GM21576 (cell line): ENCODE measurements at regions not wholly inside any gene's neighbourhood (a gene's known extent, or its start where the extent isn't known, plus 50 kb on each side); places are given as distances from the start of the nearest gene placed in this dataset.

ENCODE experiments used
- ATAC-seq: cut with Tn5 transposase; IDR thresholded peaks from one replicate; pipeline ENCODE4 v1.9.1; 2021; ENCODE audit warnings: mild to moderate bottlenecking, moderate library complexity; ENCODE audit not compliant: unreplicated experiment

DNA sequence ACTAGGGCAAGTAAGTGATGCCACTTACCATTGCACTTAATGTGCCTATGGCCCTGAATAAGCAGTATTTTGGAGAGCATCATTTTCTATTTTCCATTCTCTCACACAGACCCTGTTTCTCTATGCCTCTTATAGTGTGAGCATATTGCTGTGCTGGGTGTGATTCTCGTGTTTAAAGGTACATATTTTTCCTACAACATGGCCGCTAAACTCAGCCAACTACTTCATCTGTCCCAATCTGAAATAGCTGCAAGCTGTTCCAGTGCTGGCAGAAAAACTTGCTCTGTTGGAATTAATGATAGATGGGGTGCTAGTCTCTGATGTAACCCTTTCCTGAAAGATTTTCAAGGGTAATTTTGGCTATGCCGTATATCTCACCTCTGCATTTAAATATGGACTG is 97.5 kb downstream of the ZNF326 start:
- ATAC-seq: no peak
